ENCODE measurements at regions not wholly inside any gene's neighbourhood (a gene's known extent, or its start where the extent isn't known, plus 50 kb on each side); places are given as distances from the start of the nearest gene placed in this dataset.

DNA sequence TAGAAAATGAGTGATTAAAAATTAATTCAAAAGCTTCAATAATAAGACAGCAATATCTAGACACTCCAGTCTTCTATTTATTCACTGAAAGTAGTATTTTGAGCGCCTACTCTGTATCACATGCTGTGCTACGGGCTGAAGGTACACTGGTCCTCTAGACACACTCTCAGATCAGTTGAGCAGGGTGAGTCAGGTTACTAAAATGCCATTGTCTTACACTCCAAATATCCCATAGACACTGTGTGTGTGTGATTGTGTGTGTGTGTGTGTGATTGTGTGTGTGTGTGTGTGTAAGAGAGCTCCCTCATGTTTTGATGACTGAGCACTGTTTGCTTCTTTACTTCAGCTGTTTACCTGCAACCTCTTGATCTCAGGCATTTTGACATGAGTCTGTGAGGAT lies 342.8 kb upstream of the BOD1L1 start:
- no peak overlapping the region for H3K27ac ChIP-seq (ENCODE audit: insufficient read length, low read depth, low read length)
- H3K4ac ChIP-seq (ENCODE audit: low read depth, low read length) = no peak overlapping the region
- no peaks in the 10 kb centered on the region for H3K79me2 ChIP-seq (ENCODE audit: insufficient read depth, low read length)
- Mint-ChIP-seq H3K9me3 (no peaks in the 10 kb centered on the region), H3K4me3 (no peak overlapping the region), H3K27me3 (ENCODE audit: low read depth) (no peaks in the 10 kb centered on the region), H3K4me1 (peaks cover 9 to 11% of the 10 kb centered on the region in 2 experiments), H3K27ac (no peak overlapping the region), H3K36me3 (ENCODE audit: insufficient read depth in 1 of 3, low read depth in 3 of 3) (no peaks in the 10 kb centered on the region)
- TF ChIP-seq, protein P1, sequence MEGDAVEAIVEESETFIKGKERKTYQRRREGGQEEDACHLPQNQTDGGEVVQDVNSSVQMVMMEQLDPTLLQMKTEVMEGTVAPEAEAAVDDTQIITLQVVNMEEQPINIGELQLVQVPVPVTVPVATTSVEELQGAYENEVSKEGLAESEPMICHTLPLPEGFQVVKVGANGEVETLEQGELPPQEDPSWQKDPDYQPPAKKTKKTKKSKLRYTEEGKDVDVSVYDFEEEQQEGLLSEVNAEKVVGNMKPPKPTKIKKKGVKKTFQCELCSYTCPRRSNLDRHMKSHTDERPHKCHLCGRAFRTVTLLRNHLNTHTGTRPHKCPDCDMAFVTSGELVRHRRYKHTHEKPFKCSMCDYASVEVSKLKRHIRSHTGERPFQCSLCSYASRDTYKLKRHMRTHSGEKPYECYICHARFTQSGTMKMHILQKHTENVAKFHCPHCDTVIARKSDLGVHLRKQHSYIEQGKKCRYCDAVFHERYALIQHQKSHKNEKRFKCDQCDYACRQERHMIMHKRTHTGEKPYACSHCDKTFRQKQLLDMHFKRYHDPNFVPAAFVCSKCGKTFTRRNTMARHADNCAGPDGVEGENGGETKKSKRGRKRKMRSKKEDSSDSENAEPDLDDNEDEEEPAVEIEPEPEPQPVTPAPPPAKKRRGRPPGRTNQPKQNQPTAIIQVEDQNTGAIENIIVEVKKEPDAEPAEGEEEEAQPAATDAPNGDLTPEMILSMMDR (conservative IDR thresholded peaks at IDR 0.05) = no peak
- no peak overlapping the region for H2BK15ac ChIP-seq (ENCODE audit: low read depth, low read length)
- no peak overlapping the region for H2BK120ac ChIP-seq (ENCODE audit: low read depth, low read length, poor library complexity, severe bottlenecking)
- H2AK5ac ChIP-seq (ENCODE audit: insufficient read length, low read length) = no peak overlapping the region
- H4K8ac ChIP-seq (replicated peaks; ENCODE audit: insufficient read length, low read depth, low read length) = no peak overlapping the region
- no peaks in the 10 kb centered on the region; the same call in 1 of the 2 replicates for H3K4me1 ChIP-seq (ENCODE audit: insufficient read depth, low read length)
- no peak overlapping the region for H2BK12ac ChIP-seq (ENCODE audit: insufficient read length, low read depth, low read length)
- no peak overlapping the region for H2AFZ ChIP-seq (ENCODE audit: low read length)
- no peaks in the 10 kb centered on the region for H3K79me1 ChIP-seq (ENCODE audit: insufficient read depth, low read depth, low read length, poor library complexity, severe bottlenecking)
- H3K9ac ChIP-seq (ENCODE audit: extremely low read depth, insufficient read length, low read length) = no peak overlapping the region
- no peaks in the 10 kb centered on the region for H3K23me2 ChIP-seq (ENCODE audit: insufficient read length, low read depth, low read length, poor library complexity, severe bottlenecking)
- no CpG with 5 or more reads among the region's 2 CpGs for WGBS (ENCODE audit: extremely low coverage, insufficient read length, low lambda C conversion rate)
- no peak overlapping the region for H3T11ph ChIP-seq (ENCODE audit: low read length)
- no peak overlapping the region for H3K18ac ChIP-seq (ENCODE audit: insufficient read length, low read depth, low read length)
- DNase-seq = no peak
- no peak overlapping the region for H3K4me2 ChIP-seq (ENCODE audit: insufficient read depth, insufficient read length, low read length)
- no peak overlapping the region for H2BK5ac ChIP-seq (ENCODE audit: insufficient read length, low read length)
- no peak overlapping the region for H4K5ac ChIP-seq (ENCODE audit: insufficient read length, low read depth, low read length)
- H2BK20ac ChIP-seq (ENCODE audit: low read depth, low read length, poor library complexity, severe bottlenecking) = no peak overlapping the region
- H3K27me3 ChIP-seq (ENCODE audit: insufficient read depth, low read length) = no peaks in the 10 kb centered on the region
- H4K91ac ChIP-seq (ENCODE audit: insufficient read length, low read depth, low read length) = no peak overlapping the region
- no peaks in the 10 kb centered on the region for H3K9me3 ChIP-seq (ENCODE audit: control insufficient read depth, low read depth, low read length)
- no peak overlapping the region for H3K23ac ChIP-seq (ENCODE audit: insufficient read length, low read depth, low read length)
- H3K56ac ChIP-seq (ENCODE audit: insufficient read length, low read depth, low read length) = no peak overlapping the region
- H3K14ac ChIP-seq (ENCODE audit: insufficient read depth, low read length) = no peak overlapping the region
- H4K20me1 ChIP-seq (ENCODE audit: control insufficient read depth, insufficient read depth, insufficient read length) = no peaks in the 10 kb centered on the region

Measured in H9 (cell line).